Transverse colon (tissue), 4 donors: ENCODE measurements at regions not wholly inside any gene's neighbourhood (a gene's known extent, or its start where the extent isn't known, plus 50 kb on each side); places are given as distances from the start of the nearest gene placed in this dataset.

ENCODE experiments used
- DNase-seq: peaks from one replicate; pipeline ENCODE4 v3.0.0-alpha.2; 2019
- H3K27ac ChIP-seq, 4 donors: fragments of 200-600 bp; sonication (generic); 2 replicates each; pipeline ENCODE4 v1.5.1; 2016 to 2018; ENCODE audit warnings: inconsistent platforms in 4 of 4
- H3K27me3 ChIP-seq: fragments of 200-600 bp; sonication (generic); 2 replicates; pipeline ENCODE4 v1.5.1; 2017; ENCODE audit warnings: inconsistent platforms
- H3K36me3 ChIP-seq, 4 donors: fragments of 200-600 bp; sonication (generic); 2 replicates each; pipeline ENCODE4 v1.5.1; 2017 to 2019; ENCODE audit warnings: inconsistent platforms in 4 of 4
- H3K4me1 ChIP-seq, 4 donors: fragments of 200-600 bp; sonication (generic); 2 replicates each; pipeline ENCODE4 v1.5.1; 2017 to 2020; ENCODE audit warnings: inconsistent platforms in 4 of 4
- H3K4me3 ChIP-seq, 4 donors: fragments of 200-600 bp; sonication (generic); 1 replicate in 1 of 4; 2 replicates in 3 of 4; pipeline versions ENCODE4 v1.5.1 to v1.6.1; 2017 to 2019; ENCODE audit warnings: inconsistent platforms in 4 of 4
- H3K9me3 ChIP-seq, 2 donors: fragments of 200-600 bp; sonication (generic); 2 replicates each; pipeline ENCODE4 v1.5.1; 2017 to 2019; ENCODE audit warnings: inconsistent platforms in 2 of 2
- EP300 ChIP-seq: sonication (generic); formaldehyde crosslinking; IDR thresholded peaks from one replicate; pipeline ENCODE4 v1.6.1; 2017; ENCODE audit warnings: antibody characterized with exemption, low read depth
- POLR2A ChIP-seq: fragments of 450-650 bp; IDR thresholded peaks from one replicate; pipeline ENCODE4 v1.6.1; 2016; ENCODE audit warnings: antibody characterized with exemption, mild to moderate bottlenecking, moderate library complexity
- POLR2AphosphoS5 ChIP-seq, 3 donors: sonication (generic); formaldehyde crosslinking; IDR thresholded peaks; one replicate each; pipeline ENCODE4 v1.6.1; 2016; ENCODE audit warnings: antibody characterized with exemption in 3 of 3
- WGBS, 2 donors: methylation state at CpG; one replicate each; pipeline ENCODE4 v1.1.5; 2018; ENCODE audit warnings: low coverage in 1 of 2; 5-methylcytosine and 5-hydroxymethylcytosine counted together
- in situ Hi-C, 4 donors: fragments of 200-750 bp; cut with MboI; loops; one replicate each; pipeline versions ENCODE4 v1.15.0 to v1.15.1; 2017; ENCODE audit warnings: low sequenced_read_pairs in 3 of 4, low pct_ligation_motif_present in 1 of 4, low pct_unique_long_range_greater_than_20kb in 1 of 4
- intact Hi-C: fragments of 100-400 bp; cut with DNase I; formaldehyde crosslinking; loops from one replicate; pipeline ENCODE4 v1.15.1; 2023; ENCODE audit warnings: low total_unique reads
- TF ChIP-seq, protein P1 (sequence below), 5 experiments: fragments of 200-600 bp in 3 of 5; fragments of 450-650 bp in 2 of 5; sonication (generic) in 3 of 5; IDR thresholded peaks; 1 replicate in 2 of 5; 2 replicates in 3 of 5; pipeline ENCODE4 v1.5.1; 2016 to 2017; ENCODE audit warnings: antibody characterized with exemption in 5 of 5, inconsistent platforms in 3 of 5, mild to moderate bottlenecking in 2 of 5, moderate library complexity in 1 of 5

GRCh38 chr4:3656416-3657356 lies 109.5 kb upstream of the ADRA2C start:
- no peaks in the 10 kb centered on the region for H3K36me3 ChIP-seq
- H3K9me3 ChIP-seq: no peaks in the 10 kb centered on the region
- WGBS, 2 donors: 52 to 69% methylated on average over 5 to 24 of the region's 24 CpGs
- DNase-seq: no peak
- intact Hi-C loops: no loop called here
- no peaks in the 10 kb centered on the region for H3K4me1 ChIP-seq
- peak overlapping the region in 2 of 4 donors; percentile 18 to 57 for H3K27ac ChIP-seq
- TF ChIP-seq POLR2A (no peak), EP300 (no peak), POLR2AphosphoS5 (IDR thresholded peaks at IDR 0.05) (no peak)
- TF ChIP-seq, protein P1, sequence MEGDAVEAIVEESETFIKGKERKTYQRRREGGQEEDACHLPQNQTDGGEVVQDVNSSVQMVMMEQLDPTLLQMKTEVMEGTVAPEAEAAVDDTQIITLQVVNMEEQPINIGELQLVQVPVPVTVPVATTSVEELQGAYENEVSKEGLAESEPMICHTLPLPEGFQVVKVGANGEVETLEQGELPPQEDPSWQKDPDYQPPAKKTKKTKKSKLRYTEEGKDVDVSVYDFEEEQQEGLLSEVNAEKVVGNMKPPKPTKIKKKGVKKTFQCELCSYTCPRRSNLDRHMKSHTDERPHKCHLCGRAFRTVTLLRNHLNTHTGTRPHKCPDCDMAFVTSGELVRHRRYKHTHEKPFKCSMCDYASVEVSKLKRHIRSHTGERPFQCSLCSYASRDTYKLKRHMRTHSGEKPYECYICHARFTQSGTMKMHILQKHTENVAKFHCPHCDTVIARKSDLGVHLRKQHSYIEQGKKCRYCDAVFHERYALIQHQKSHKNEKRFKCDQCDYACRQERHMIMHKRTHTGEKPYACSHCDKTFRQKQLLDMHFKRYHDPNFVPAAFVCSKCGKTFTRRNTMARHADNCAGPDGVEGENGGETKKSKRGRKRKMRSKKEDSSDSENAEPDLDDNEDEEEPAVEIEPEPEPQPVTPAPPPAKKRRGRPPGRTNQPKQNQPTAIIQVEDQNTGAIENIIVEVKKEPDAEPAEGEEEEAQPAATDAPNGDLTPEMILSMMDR (IDR thresholded peaks at IDR 0.05): no peak
- in situ Hi-C loops: no loop called here
- peaks cover 28% of the 10 kb centered on the region for H3K27me3 ChIP-seq
- no peak overlapping the region for H3K4me3 ChIP-seq

DNA sequence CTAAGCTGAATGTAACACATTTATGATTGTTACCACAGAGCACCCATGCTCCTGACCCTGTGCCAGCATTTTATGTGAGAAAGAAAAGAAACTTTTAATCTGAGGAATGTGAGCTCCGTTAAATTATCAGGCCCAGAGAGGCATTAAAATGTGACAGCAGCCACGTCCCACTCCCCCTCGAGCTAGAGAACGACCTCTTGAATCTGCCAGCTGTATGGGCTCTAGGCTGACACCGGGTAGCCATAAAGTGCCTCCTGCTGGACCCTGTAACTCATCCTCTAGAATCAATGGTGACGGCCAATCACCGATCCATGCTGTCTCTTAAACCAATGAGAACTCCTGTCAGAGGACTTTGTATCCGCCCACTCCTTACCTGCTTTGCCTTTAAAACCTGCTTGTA lies 110.2 kb upstream of the ADRA2C start:
- Histone ChIP-seq H3K4me3 (no peak overlapping the region), H3K36me3 (no peaks in the 10 kb centered on the region), H3K9me3 (no peaks in the 10 kb centered on the region), H3K27me3 (peaks cover 28% of the 10 kb centered on the region), H3K27ac (no peak overlapping the region), H3K4me1 (no peaks in the 10 kb centered on the region)
- TF ChIP-seq POLR2A: no peak
- no peak for TF ChIP-seq POLR2AphosphoS5 (IDR thresholded peaks at IDR 0.05)
- TF ChIP-seq EP300: no peak
- TF ChIP-seq, protein P1 (IDR thresholded peaks at IDR 0.05): no peak
- DNase-seq: no peak
- intact Hi-C loops: no loop called here
- in situ Hi-C loops: no loop called here
- 40 to 69% methylated on average over 3 to 8 of the region's 8 CpGs for WGBS, 2 donors

- Histone ChIP-seq H3K27me3 (peaks cover 27% of the 10 kb centered on the region), H3K36me3 (no peaks in the 10 kb centered on the region), H3K27ac (no peak overlapping the region), H3K9me3 (no peaks in the 10 kb centered on the region), H3K4me1 (no peaks in the 10 kb centered on the region), H3K4me3 (no peak overlapping the region)
- intact Hi-C loops (no loop called here), in situ Hi-C loops (no loop called here)
- WGBS, 2 donors: 41 to 62% methylated on average over 5 to 9 of the region's 9 CpGs
- TF ChIP-seq, protein P1 (IDR thresholded peaks at IDR 0.05): no peak
- TF ChIP-seq POLR2A (no peak), POLR2AphosphoS5 (IDR thresholded peaks at IDR 0.05) (no peak), EP300 (no peak)
- no peak for DNase-seq
Measured at GRCh38 chr4:3655485-3655884, 110.7 kb upstream of the ADRA2C start.

DNA sequence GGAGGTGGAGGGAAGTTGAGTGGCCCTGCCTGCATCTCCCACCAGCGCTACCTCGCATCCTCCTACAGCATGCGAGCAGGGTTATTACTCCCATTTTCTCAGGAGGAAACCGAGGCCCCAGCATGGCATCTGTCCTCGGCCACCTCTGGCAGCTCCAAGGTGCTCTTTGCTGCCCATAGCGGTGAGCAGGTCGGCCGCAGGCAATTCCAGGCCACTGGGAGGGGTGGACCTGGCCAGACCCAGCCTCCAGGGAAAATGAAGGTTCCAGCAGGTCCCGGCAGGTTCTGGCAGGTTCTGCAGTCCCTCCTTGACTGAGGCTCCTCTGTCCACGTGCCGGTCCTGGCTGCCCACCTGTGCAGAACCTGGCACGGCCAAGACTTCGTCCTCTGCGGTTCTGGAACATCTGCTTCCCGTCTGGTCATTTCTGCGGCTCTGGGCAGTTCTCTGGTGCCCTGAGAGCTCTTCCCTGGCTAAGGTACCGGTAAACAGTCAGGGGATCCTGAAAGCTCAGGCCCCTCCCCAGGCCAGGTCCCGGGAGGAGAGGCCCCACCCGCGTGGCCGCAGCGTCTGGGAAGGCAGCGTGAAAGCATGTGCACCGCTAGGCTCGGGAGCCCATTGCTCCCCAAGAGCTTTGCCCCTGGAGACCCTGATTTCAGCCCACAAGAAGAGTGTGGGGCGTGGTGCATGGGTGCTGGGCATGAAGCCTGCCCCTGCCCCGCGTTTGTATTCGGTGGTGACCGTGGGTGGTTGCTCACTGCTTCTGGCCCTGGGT lies 112.0 kb upstream of the ADRA2C start:
- Histone ChIP-seq H3K27me3 (peaks cover 23% of the 10 kb centered on the region), H3K4me1 (no peaks in the 10 kb centered on the region), H3K4me3 (no peak overlapping the region), H3K9me3 (no peaks in the 10 kb centered on the region), H3K36me3 (no peaks in the 10 kb centered on the region), H3K27ac (no peak overlapping the region)
- intact Hi-C loops: no loop called here
- TF ChIP-seq POLR2AphosphoS5 (IDR thresholded peaks at IDR 0.05) (no peak), POLR2A (no peak), EP300 (no peak)
- TF ChIP-seq, protein P1 (IDR thresholded peaks at IDR 0.05): no peak
- in situ Hi-C loops: no loop called here
- DNase-seq: no peak
- WGBS, 2 donors: 87% methylated on average over 30 of the region's 30 CpGs; no CpG with 5 or more reads in 1 of the 2 donors
